HCT116 (cell line): ENCODE measurements at regions not wholly inside any gene's neighbourhood (a gene's known extent, or its start where the extent isn't known, plus 50 kb on each side); places are given as distances from the start of the nearest gene placed in this dataset.

Source experiments
- ATAC-seq: fragments of 200-7000 bp; cut with Tn5 transposase; 2 replicates; pipeline ENCODE4 v1.9.1; 2020; ENCODE audit warnings: mild to moderate bottlenecking, moderate library complexity
- BruUV-seq: library from RNA; stranded (reverse); fragments of 400-500 nt; replicated peaks from 2 replicates; lab custom pipeline; 2021; lab: Mats Ljungman, UMichigan
- CTCF ChIA-PET: fragments of 300-600 bp; sonication (Branson Sonifier 250); formaldehyde crosslinking; loops from one replicate; lab custom pipeline; 2021; ENCODE audit warnings: antibody characterized with exemption; lab: Charles Lee
- POLR2A ChIA-PET: fragments of 300-600, 350-600 bp; sonication (Branson Sonifier 250); formaldehyde crosslinking; loops from one replicate; lab custom pipeline; 2021; ENCODE audit warnings: antibody characterized with exemption; lab: Charles Lee
- RAD21 ChIA-PET, 2 experiments: fragments of 300-600 bp; sonication (Branson Sonifier 250); formaldehyde crosslinking; loops; one replicate each; lab custom pipeline; 2023; ENCODE audit warnings: low total read pairs in 2 of 2; ENCODE audit not compliant: uncharacterized antibody in 2 of 2, unreplicated experiment in 2 of 2, low non-redundant PET in 1 of 2; lab: Charles Lee
- DNase-seq: peaks from one replicate; pipeline ENCODE4 v3.0.0-alpha.2; 2010; ENCODE audit warnings: low read depth, low spot score
- H2AFZ ChIP-seq: fragments of 200-600 bp; shearing (Covaris generic), sonication (generic); 2 replicates; pipeline ENCODE4 v1.6.1; 2017; ENCODE audit warnings: low read depth, mixed run types, mixed read lengths, antibody characterized with exemption, low read length; ENCODE audit not compliant: poor library complexity, severe bottlenecking
- H3K27ac ChIP-seq: 2 replicates; pipeline ENCODE4 v1.5.1; 2012; ENCODE audit warnings: low read depth, low read length
- H3K27me3 ChIP-seq: fragments of 200-600 bp; sonication (generic); 2 replicates; pipeline ENCODE4 v1.6.1; 2016; ENCODE audit warnings: mixed run types, low read length, mixed read lengths; ENCODE audit not compliant: insufficient read depth
- H3K36me3 ChIP-seq, 2 experiments: fragments of 200-500 bp in 1 of 2; fragments of 200-600 bp in 1 of 2; sonication (Bioruptor generic) in 1 of 2; sonication (generic) in 1 of 2; 2 replicates each; pipeline versions ENCODE4 v1.5.1 to v1.6.1; 2014 to 2016; ENCODE audit warnings: low read length in 2 of 2, inconsistent platforms in 1 of 2, mixed read lengths in 1 of 2, mixed run types in 1 of 2; ENCODE audit not compliant: insufficient read depth in 2 of 2, control insufficient read depth in 1 of 2
- H3K4me1 ChIP-seq, 2 experiments: fragments of 200-600 bp in 1 of 2; sonication (generic) in 1 of 2; 2 replicates each; pipeline versions ENCODE4 v1.5.1 to v1.6.1; 2012 to 2017; ENCODE audit warnings: low read length in 2 of 2, inconsistent platforms in 1 of 2, mild to moderate bottlenecking in 1 of 2, mixed read lengths in 1 of 2, mixed run types in 1 of 2, moderate library complexity in 1 of 2; ENCODE audit not compliant: insufficient read depth in 2 of 2, control insufficient read depth in 1 of 2
- H3K4me2 ChIP-seq: fragments of 200-600 bp; sonication (generic); 2 replicates; pipeline ENCODE4 v1.6.1; 2017; ENCODE audit warnings: mixed run types, low read length, mixed read lengths
- H3K4me3 ChIP-seq, 2 experiments: fragments of 200-600 bp in 1 of 2; sonication (generic) in 1 of 2; replicated peaks in 1 of 2; 2 replicates each; pipeline ENCODE4 v1.5.1; 2011 to 2016; ENCODE audit warnings: low read length in 2 of 2, control low read depth in 1 of 2, low read depth in 1 of 2, mild to moderate bottlenecking in 1 of 2, mixed read lengths in 1 of 2, mixed run types in 1 of 2
- H3K79me2 ChIP-seq: fragments of 200-600 bp; sonication (generic); 2 replicates; pipeline ENCODE4 v1.6.1; 2017; ENCODE audit warnings: mild to moderate bottlenecking, mixed run types, low read length, moderate library complexity, mixed read lengths; ENCODE audit not compliant: insufficient read depth
- H3K9ac ChIP-seq: fragments of 200-600 bp; sonication (generic); 2 replicates; pipeline ENCODE4 v1.6.1; 2016; ENCODE audit warnings: low read length, mixed read lengths
- H3K9me2 ChIP-seq: fragments of 200-600 bp; sonication (generic), shearing (Covaris generic); 2 replicates; pipeline ENCODE4 v1.6.1; 2017; ENCODE audit warnings: mixed run types, mild to moderate bottlenecking, moderate library complexity; ENCODE audit not compliant: insufficient read depth
- H3K9me3 ChIP-seq, 2 experiments: fragments of 200-500 bp in 1 of 2; fragments of 200-600 bp in 1 of 2; sonication (Bioruptor generic) in 1 of 2; sonication (generic) in 1 of 2; 2 replicates each; pipeline ENCODE4 v1.6.1; 2014 to 2017; ENCODE audit warnings: low read length in 2 of 2, mixed read lengths in 2 of 2, inconsistent platforms in 1 of 2, low read depth in 1 of 2, mild to moderate bottlenecking in 1 of 2, mixed run types in 1 of 2, moderate library complexity in 1 of 2; ENCODE audit not compliant: control insufficient read depth in 1 of 2, insufficient read depth in 1 of 2
- H4K20me1 ChIP-seq: fragments of 200-600 bp; sonication (generic), shearing (Covaris generic); 2 replicates; pipeline ENCODE4 v1.6.1; 2017; ENCODE audit warnings: mixed run types, mild to moderate bottlenecking, moderate library complexity; ENCODE audit not compliant: insufficient read depth
- CEBPB ChIP-seq: IDR thresholded peaks from 2 replicates; pipeline ENCODE4 v1.6.1; 2012; ENCODE audit warnings: low read depth
- JUND ChIP-seq: IDR thresholded peaks from 2 replicates; pipeline ENCODE4 v1.6.1; 2012
- SIN3A ChIP-seq: IDR thresholded peaks from 2 replicates; pipeline ENCODE4 v1.6.1; 2012; ENCODE audit warnings: low read depth
- SP1 ChIP-seq: IDR thresholded peaks from 2 replicates; pipeline ENCODE4 v1.6.1; 2012; ENCODE audit warnings: low read depth
- SRF ChIP-seq: IDR thresholded peaks from 2 replicates; pipeline ENCODE4 v1.6.1; 2012; ENCODE audit warnings: low read depth
- YY1 ChIP-seq: IDR thresholded peaks from 2 replicates; pipeline ENCODE4 v1.6.1; 2011; ENCODE audit warnings: low read length, low read depth, moderate library complexity, mild to moderate bottlenecking; ENCODE audit not compliant: insufficient replicate concordance; ENCODE audit errors: extremely low read depth
- ZNF274 ChIP-seq: fragments of 200-500 bp; sonication (Bioruptor generic); IDR thresholded peaks from 2 replicates; pipeline ENCODE4 v1.6.1; 2014; ENCODE audit warnings: mild to moderate bottlenecking, low read depth, low read length, inconsistent platforms
- intact Hi-C: fragments of 100-400 bp; cut with micrococcal nuclease; formaldehyde crosslinking; loops from 2 replicates; pipeline ENCODE4 v1.10.0; 2022
- TF ChIP-seq, protein P1 (sequence below): IDR thresholded peaks from 2 replicates; pipeline ENCODE4 v1.6.1; 2012

- no TSS peak for BruUV-seq
- peaks cover 79 to 100% of the 10 kb centered on the region in 2 experiments for H3K4me1 ChIP-seq
- peak overlapping the region; percentile 64 for H3K9ac ChIP-seq
- intact Hi-C loops = no loop called here
- no peaks in the 10 kb centered on the region for H3K27me3 ChIP-seq
- no peaks in the 10 kb centered on the region for H4K20me1 ChIP-seq
- H3K4me2 ChIP-seq = no peak overlapping the region
- ChIA-PET POLR2A (interaction anchor here (0.6 to 4.3 kb wide), 8 partner anchors 10 to 117 kb away, joined by 3 to 25 read pairs (median 9); partner anchors contain the start of gene ITPRID2), RAD21 (no interaction called here), CTCF (no interaction called here)
- no peaks in the 10 kb centered on the region for H3K9me2 ChIP-seq
- no peaks in the 10 kb centered on the region; a peak in 1 of 4 replicates for H3K36me3 ChIP-seq
- no peak overlapping the region for H3K4me3 ChIP-seq
- peak overlapping the region; percentile 92 for H3K27ac ChIP-seq
- no peaks in the 10 kb centered on the region for H3K9me3 ChIP-seq
- H2AFZ ChIP-seq = no peak overlapping the region
- ATAC-seq (no peak), DNase-seq (no peak)
- peaks cover 25% of the 10 kb centered on the region for H3K79me2 ChIP-seq
- TF ChIP-seq YY1 (no peak), ZNF274 (no peak), CEBPB (no peak), SRF (no peak)
- TF ChIP-seq, protein P1, sequence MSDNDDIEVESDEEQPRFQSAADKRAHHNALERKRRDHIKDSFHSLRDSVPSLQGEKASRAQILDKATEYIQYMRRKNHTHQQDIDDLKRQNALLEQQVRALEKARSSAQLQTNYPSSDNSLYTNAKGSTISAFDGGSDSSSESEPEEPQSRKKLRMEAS = no peak
These were observed 104.1 kb upstream of the ITPRID2 start for GRCh38 chr2:181787310-181788048.

DNA sequence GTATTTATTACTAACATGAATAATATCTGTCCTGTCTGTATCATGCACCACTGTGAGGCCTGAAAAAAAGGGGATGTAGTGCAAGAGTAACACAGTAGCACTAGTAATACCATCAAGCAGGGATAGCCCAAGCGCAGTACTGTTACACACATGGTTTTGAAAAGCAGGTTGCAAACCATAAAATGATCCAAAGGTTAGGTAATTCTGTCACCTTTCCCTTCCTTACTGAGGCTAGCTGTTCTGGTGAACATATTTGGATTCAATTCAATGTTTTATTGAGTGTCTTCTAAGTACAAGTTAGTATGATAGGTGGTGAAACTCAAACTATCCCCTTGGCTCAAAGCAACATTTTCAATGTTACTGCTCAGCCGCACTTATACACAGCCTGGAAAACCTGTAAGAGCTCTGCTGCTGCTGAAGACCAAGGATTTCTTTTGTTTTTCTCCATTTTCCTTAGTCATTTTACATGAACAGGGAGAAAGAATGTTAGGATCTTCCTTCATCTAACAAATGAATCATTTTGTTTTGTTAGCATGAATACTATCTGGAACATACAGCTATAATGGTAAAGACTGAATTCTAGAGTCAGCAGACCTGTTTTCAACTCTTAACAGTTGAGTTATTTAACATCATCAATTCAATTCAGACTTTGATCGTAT lies 102.5 kb upstream of the ITPRID2 start:
- H3K36me3 ChIP-seq = peaks cover 0 to 14% of the 10 kb centered on the region in 2 experiments; a peak in 2 of 4 replicates
- H3K4me3 ChIP-seq = no peak overlapping the region
- ATAC-seq (no peak), DNase-seq (no peak)
- BruUV-seq = no TSS peak
- no peaks in the 10 kb centered on the region for H4K20me1 ChIP-seq
- H3K4me1 ChIP-seq = peaks cover 69 to 88% of the 10 kb centered on the region in 2 experiments
- peaks cover 20% of the 10 kb centered on the region for H3K79me2 ChIP-seq
- no peak overlapping the region for H2AFZ ChIP-seq
- no peak for TF ChIP-seq JUND
- no peak for TF ChIP-seq SIN3A
- TF ChIP-seq SP1 = 0 out of 2 replicates have a peak, but pooled peaks have one; percentile 12
- H3K9me3 ChIP-seq = no peaks in the 10 kb centered on the region
- CTCF ChIA-PET = no interaction called here
- POLR2A ChIA-PET = interaction anchor here (1.3 to 4.3 kb wide), 6 partner anchors 9 to 107 kb away, joined by 3 to 23 read pairs (median 13); partner anchors contain the start of gene ITPRID2
- H3K27ac ChIP-seq = peak overlapping the region; percentile 92
- peak overlapping the region; percentile 60; the same call in 1 of the 2 replicates for H3K4me2 ChIP-seq
- RAD21 ChIA-PET = no interaction called here
- intact Hi-C loops = no loop called here
- no peaks in the 10 kb centered on the region for H3K9me2 ChIP-seq
- peak overlapping the region; percentile 71 for H3K9ac ChIP-seq
- H3K27me3 ChIP-seq = no peaks in the 10 kb centered on the region
